Thoracic aorta (tissue), 2 donors: ENCODE measurements at regions not wholly inside any gene's neighbourhood (a gene's known extent, or its start where the extent isn't known, plus 50 kb on each side); places are given as distances from the start of the nearest gene placed in this dataset.
A peak's percentile ranks its signal among the peaks of the same experiment; 100 is the strongest.

Source experiments
- ATAC-seq: fragments of 150-250 bp; one replicate; pipeline ENCODE4 v1.8.0; 2017; ENCODE audit warnings: low read depth; ENCODE audit not compliant: insufficient number of reproducible peaks, low FRiP score
- DNase-seq: peaks from one replicate; pipeline ENCODE4 v3.0.0-alpha.2; 2020; ENCODE audit warnings: low spot score
- H3K27ac ChIP-seq, 2 donors: fragments of 200-600 bp; sonication (generic); 1 replicate in 1 of 2; 2 replicates in 1 of 2; pipeline ENCODE4 v1.5.1; 2016; ENCODE audit warnings: mild to moderate bottlenecking in 2 of 2, moderate library complexity in 2 of 2
- H3K27me3 ChIP-seq: fragments of 200-600 bp; sonication (generic); replicated peaks from 2 replicates; pipeline ENCODE4 v1.6.0; 2016; ENCODE audit warnings: mild to moderate bottlenecking; ENCODE audit not compliant: insufficient read depth
- H3K36me3 ChIP-seq: fragments of 200-600 bp; sonication (generic); one replicate; pipeline ENCODE4 v1.5.1; 2016
- H3K4me1 ChIP-seq, 2 donors: fragments of 200-600 bp; sonication (generic); 1 replicate in 1 of 2; 2 replicates in 1 of 2; pipeline versions ENCODE4 v1.5.1 to v1.6.0; 2016; ENCODE audit warnings: low read depth in 2 of 2, mild to moderate bottlenecking in 1 of 2; ENCODE audit not compliant: control insufficient read depth in 1 of 2
- H3K4me3 ChIP-seq: fragments of 200-600 bp; sonication (generic); 2 replicates; pipeline ENCODE4 v1.5.1; 2016; ENCODE audit warnings: mild to moderate bottlenecking
- H3K9me3 ChIP-seq: fragments of 200-600 bp; sonication (generic); 2 replicates; pipeline ENCODE4 v1.5.1; 2016
- TF ChIP-seq, protein P1 (sequence below): fragments of 200-600 bp; sonication (generic); IDR thresholded peaks from one replicate; pipeline ENCODE4 v1.5.1; 2019; ENCODE audit warnings: antibody characterized with exemption

DNA sequence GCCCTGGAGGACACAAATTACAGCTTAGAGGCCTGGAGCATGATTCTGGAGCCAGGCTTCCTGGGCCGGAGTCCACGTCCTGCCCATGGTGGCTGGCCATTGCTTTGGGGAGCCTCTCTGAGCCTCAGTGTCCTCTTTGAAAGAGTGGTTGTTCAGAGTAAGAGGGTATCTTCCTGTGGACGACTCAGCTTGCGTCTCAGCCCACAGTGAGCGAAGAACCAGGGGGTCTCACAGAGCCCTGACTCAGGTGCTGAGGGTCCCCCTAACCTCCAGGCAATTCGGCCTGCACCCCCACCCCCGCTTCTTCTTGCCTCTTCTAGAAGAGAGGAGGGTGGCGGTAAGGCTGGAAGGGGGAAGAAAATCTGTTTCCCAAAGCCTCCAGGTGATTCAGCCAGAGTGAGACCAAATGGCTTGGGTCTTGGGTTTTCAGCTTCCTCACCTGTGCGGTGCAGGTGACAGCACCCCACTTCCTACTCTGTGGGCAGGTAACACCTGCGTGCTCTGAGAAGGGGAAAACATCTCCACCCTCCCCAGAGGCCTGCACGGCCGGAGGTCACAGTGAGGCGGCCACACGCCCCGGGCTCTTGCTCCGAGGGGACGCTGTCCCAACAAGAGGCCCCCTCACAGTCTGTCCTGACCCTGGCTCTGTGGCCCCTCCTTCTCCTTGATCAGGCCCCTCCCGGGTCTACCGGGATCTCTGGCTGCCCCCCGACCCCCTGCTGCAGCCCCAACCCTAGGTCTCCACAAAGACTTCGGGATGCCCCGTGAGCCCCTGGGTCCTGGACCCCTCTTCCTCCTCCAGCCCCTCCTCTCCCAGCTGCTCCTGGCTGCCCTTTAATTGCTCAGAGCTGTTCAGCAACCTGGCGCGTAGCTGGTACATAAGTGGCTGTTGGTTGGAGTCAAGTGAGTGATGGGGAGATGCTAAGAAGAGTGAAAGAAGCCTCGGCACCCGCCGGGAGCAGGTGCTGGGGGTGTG lies 119.2 kb downstream of the METRNL start:
- Histone ChIP-seq H3K36me3 (no peaks in the 10 kb centered on the region), H3K9me3 (no peaks in the 10 kb centered on the region), H3K27me3 (no peaks in the 10 kb centered on the region), H3K4me1 (peaks cover 45 to 76% of the 10 kb centered on the region in 2 donors), H3K4me3 (peak overlapping the region; percentile 15), H3K27ac (peak overlapping the region; percentile 36 to 55)
- ATAC-seq (no peak), DNase-seq (peak; percentile 1)
- TF ChIP-seq, protein P1, sequence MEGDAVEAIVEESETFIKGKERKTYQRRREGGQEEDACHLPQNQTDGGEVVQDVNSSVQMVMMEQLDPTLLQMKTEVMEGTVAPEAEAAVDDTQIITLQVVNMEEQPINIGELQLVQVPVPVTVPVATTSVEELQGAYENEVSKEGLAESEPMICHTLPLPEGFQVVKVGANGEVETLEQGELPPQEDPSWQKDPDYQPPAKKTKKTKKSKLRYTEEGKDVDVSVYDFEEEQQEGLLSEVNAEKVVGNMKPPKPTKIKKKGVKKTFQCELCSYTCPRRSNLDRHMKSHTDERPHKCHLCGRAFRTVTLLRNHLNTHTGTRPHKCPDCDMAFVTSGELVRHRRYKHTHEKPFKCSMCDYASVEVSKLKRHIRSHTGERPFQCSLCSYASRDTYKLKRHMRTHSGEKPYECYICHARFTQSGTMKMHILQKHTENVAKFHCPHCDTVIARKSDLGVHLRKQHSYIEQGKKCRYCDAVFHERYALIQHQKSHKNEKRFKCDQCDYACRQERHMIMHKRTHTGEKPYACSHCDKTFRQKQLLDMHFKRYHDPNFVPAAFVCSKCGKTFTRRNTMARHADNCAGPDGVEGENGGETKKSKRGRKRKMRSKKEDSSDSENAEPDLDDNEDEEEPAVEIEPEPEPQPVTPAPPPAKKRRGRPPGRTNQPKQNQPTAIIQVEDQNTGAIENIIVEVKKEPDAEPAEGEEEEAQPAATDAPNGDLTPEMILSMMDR, result no peak

DNA sequence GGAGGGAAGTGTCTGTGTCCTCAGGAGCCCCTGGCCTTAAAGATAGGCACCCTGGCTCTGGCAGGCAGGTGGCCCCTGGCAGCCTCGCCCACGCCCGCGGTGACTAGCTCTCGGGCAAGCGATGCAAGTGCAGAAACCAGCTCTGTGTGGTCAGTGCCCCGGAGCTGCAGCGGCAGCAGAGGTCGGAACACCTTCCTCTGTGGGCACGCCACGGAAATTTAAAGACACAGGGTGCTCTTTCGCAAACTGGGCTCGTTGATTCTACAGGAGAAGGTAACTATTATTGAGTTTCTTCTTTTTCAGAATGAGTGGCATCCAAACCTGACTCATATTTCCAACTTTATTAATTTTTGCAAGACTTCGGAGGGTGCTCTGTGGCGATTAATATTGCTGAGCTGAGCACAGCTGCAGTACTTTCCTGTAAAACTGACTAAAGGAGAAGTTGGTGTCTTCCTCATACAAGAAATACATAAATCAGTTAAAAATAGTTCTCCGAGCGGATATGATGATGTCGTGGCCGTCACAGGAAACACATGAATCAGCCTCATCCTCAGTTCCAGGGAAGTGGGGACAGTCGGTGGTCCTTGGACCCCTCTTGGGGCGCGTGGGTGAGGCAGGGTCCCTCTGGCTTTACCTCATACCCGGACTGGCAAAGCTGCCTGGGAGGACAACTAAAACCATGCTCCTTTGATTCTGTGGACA lies 120.2 kb downstream of the METRNL start:
- Histone ChIP-seq H3K4me3 (peak overlapping the region; percentile 15), H3K4me1 (peaks cover 47 to 73% of the 10 kb centered on the region in 2 donors), H3K36me3 (no peaks in the 10 kb centered on the region), H3K9me3 (no peaks in the 10 kb centered on the region), H3K27ac (peak overlapping the region; percentile 67 to 90), H3K27me3 (no peaks in the 10 kb centered on the region)
- TF ChIP-seq, protein P1, result no peak
- peak; percentile 33 for DNase-seq
- ATAC-seq, result no peak

GRCh38 chr17:83200231-83200699 lies 120.9 kb downstream of the METRNL start:
- Histone ChIP-seq H3K36me3 (no peaks in the 10 kb centered on the region), H3K4me3 (peak overlapping the region; percentile 9), H3K27me3 (no peaks in the 10 kb centered on the region), H3K4me1 (peaks cover 41 to 67% of the 10 kb centered on the region in 2 donors), H3K9me3 (no peaks in the 10 kb centered on the region), H3K27ac (peak overlapping the region; percentile 67 to 90)
- TF ChIP-seq, protein P1, result no peak
- ATAC-seq, result no peak
- peak; percentile 45 for DNase-seq

- no peaks in the 10 kb centered on the region for H3K9me3 ChIP-seq
- no peak for DNase-seq
- TF ChIP-seq, protein P1, result no peak
- no peaks in the 10 kb centered on the region for H3K36me3 ChIP-seq
- peak overlapping the region; percentile 9 for H3K4me3 ChIP-seq
- H3K27ac ChIP-seq, result peak overlapping the region; percentile 67 to 90
- no peak for ATAC-seq
- no peaks in the 10 kb centered on the region for H3K27me3 ChIP-seq
- peaks cover 36 to 62% of the 10 kb centered on the region in 2 donors for H3K4me1 ChIP-seq
Observed at GRCh38 chr17:83200751-83201150, 121.3 kb downstream of the METRNL start.
